ENCODE measurements at regions not wholly inside any gene's neighbourhood (a gene's known extent, or its start where the extent isn't known, plus 50 kb on each side); places are given as distances from the start of the nearest gene placed in this dataset.

DNA sequence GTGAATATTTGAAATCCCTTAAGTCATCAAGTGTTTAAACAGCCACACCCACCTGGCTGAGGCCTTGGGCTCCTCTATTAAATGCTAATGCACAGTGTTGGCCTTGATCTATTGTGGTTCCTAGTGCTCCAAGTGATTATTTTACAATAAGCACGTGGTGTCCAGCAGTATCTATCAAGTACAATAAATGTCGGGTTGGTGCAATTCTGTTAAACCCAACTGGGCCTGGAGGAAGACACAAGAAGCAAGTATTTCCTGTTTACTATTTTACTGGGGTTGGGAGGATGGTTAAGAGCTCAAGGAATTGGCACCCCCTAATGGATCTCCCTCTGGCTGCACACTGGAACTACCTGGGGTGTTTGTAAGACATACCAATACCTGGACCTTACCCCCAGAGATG is 72.1 kb upstream of the HNF1B start:
- peak; percentile 13 for DNase-seq
- Histone ChIP-seq H3K23ac (ENCODE audit: low read depth, low read length) (peak overlapping the region; percentile 64), H3K36me3 (ENCODE audit: control insufficient read depth, insufficient read depth, low read length) (no peaks in the 10 kb centered on the region), H3K4me2 (ENCODE audit: low read depth, low read length) (no peak overlapping the region), H2AK9ac (replicated peaks; ENCODE audit: low read depth, low read length, poor library complexity) (peak overlapping the region; percentile 65), H3K9me3 (ENCODE audit: control insufficient read depth, insufficient read depth, low read length) (no peaks in the 10 kb centered on the region), H4K5ac (ENCODE audit: low read depth, low read length) (no peak overlapping the region), H2AK5ac (ENCODE audit: low read depth, low read length) (peak overlapping the region; percentile 61; the same call in 1 of the 2 replicates), H3K79me1 (ENCODE audit: low read depth in 1 of 2, low read length in 2 of 2) (no peaks in the 10 kb centered on the region), H4K20me1 (ENCODE audit: insufficient read depth, low read length) (no peaks in the 10 kb centered on the region), H3K9me1 (ENCODE audit: insufficient read depth, low read length) (peaks cover 16% of the 10 kb centered on the region), H4K8ac (ENCODE audit: low read depth in 2 of 2, low read length in 2 of 2) (peak overlapping the region; percentile 19 to 92; a peak in 3 of 4 replicates), H3K4me1 (ENCODE audit: control insufficient read depth, insufficient read depth, low read length) (peaks cover 7% of the 10 kb centered on the region), H3K27ac (ENCODE audit: insufficient read depth, low read length) (no peak overlapping the region), H2BK120ac (ENCODE audit: low read depth, low read length) (peak overlapping the region; percentile 78), H2BK5ac (ENCODE audit: low read depth, low read length, poor library complexity, severe bottlenecking) (peak overlapping the region; percentile 42), H2AFZ (replicated peaks; ENCODE audit: low read length, poor library complexity) (peak overlapping the region; percentile 76), H3K4me3 (ENCODE audit: insufficient read depth, low read depth, low read length) (no peak overlapping the region), H3K4ac (ENCODE audit: low read depth, low read length) (peak overlapping the region; percentile 74), H3K9ac (ENCODE audit: low read depth, low read length) (no peak overlapping the region), H2BK15ac (ENCODE audit: low read depth, low read length) (peak overlapping the region; percentile 92; the same call in 1 of the 3 replicates), H3K14ac (replicated peaks; ENCODE audit: low read depth, low read length) (peak overlapping the region; percentile 81), H3K18ac (ENCODE audit: low read depth, low read length) (no peak overlapping the region), H2BK20ac (ENCODE audit: low read depth, low read length) (peak overlapping the region; percentile 79), H4K91ac (ENCODE audit: insufficient read depth, low read depth, low read length) (peak overlapping the region; percentile 82), H3K56ac (ENCODE audit: extremely low read depth, insufficient read depth, low read length) (no peak overlapping the region; the same call in 1 of the 2 replicates), H3K27me3 (ENCODE audit: control insufficient read depth, insufficient read depth, low read length) (no peaks in the 10 kb centered on the region)
- no CpG with 5 or more reads among the region's 2 CpGs for WGBS, 2 experiments (ENCODE audit: extremely low coverage in 2 of 2, insufficient read length in 1 of 2)
- CTCF ChIA-PET, result interaction anchor here (0.8 to 3.2 kb wide), 8 partner anchors 8 to 208 kb away, joined by 3 to 18 read pairs (median 3); partner anchors contain the start of gene SYNRG
- no peak; the same call in 1 of the 2 replicates for ATAC-seq (ENCODE audit: low read depth)
- dilution Hi-C loops (cut with HindIII; ENCODE audit: low sequenced_read_pairs, unreplicated experiment), result no loop called here
- in situ Hi-C loops (cut with MboI; ENCODE audit: low sequenced_read_pairs), result loop anchor here (5.0 to 10.0 kb wide), 2 partner anchors 62 to 165 kb away; no protein-coding TSS in a partner anchor
- BruUV-seq (replicated peaks), result no TSS peak
- intact Hi-C loops (cut with micrococcal nuclease), result loop anchor here (1.0 kb wide), 2 partner anchors 167 to 290 kb away; no protein-coding TSS in a partner anchor
- POLR2A ChIA-PET (ENCODE audit: unreplicated experiment), result no interaction called here
- TF ChIP-seq CEBPB (IDR thresholded peaks at IDR 0.05; ENCODE audit: low read depth, low read length) (no peak), RAD21 (IDR thresholded peaks at IDR 0.05; ENCODE audit: low read length) (no peak), MXI1 (IDR thresholded peaks at IDR 0.05; ENCODE audit: borderline replicate concordance, low read depth, low read length) (no peak)
